ENCODE measurements at regions not wholly inside any gene's neighbourhood (a gene's known extent, or its start where the extent isn't known, plus 50 kb on each side); places are given as distances from the start of the nearest gene placed in this dataset.

GRCh38 chr3:23748398-23749110 is 57.2 kb upstream of the UBE2E1 start:
- DNase-seq, result no peak

GRCh38 chr3:23749609-23750008 is 56.1 kb upstream of the UBE2E1 start:
- DNase-seq, result no peak

DNA sequence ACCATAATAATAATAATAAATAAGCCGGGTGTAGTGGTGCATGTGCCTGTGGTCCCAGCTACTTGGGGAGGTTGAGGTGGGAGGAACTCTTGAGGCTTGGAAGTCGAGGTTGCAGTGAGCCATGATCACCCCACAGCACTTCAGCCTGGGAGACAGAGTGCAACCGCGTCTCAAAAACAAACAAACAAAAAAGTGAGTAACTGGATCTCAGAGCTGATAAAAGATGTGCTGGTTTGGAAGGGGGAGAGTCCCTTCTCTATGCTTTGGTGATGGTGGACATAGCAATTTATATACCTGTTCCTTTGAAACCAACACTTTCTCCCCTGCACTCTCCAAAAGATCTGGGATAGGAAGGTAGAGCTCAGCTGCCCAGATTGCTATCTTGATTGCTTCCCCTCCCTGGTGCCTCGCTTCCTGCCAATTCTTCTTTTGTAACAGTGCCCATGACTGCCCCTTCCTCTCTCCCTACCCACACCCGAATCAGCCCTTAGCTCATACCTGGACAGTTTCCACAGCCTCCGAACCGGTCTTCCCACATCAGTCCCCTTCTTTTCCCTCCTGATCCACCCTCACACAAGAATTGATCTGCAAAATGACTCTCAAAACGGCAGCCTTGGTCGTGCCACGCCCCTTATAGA is 55.1 kb upstream of the UBE2E1 start:
- no peak for DNase-seq

- peak; percentile 50 for DNase-seq
Measured at GRCh38 chr3:23751212-23751723, 54.5 kb upstream of the UBE2E1 start.

GRCh38 chr3:23752126-23752525 is 53.6 kb upstream of the UBE2E1 start:
- no peak for DNase-seq

GRCh38 chr3:23754215-23754614 is 51.5 kb upstream of the UBE2E1 start:
- no peak for DNase-seq

All from retina (tissue), 1 donor.